ENCODE measurements at regions not wholly inside any gene's neighbourhood (a gene's known extent, or its start where the extent isn't known, plus 50 kb on each side); places are given as distances from the start of the nearest gene placed in this dataset.

GRCh38 chr15:95446854-95447253, 883.6 kb upstream of the NR2F2 start:
- 51% methylated on average over 2 of the region's 2 CpGs for WGBS
- H3K4me3 ChIP-seq: no peak overlapping the region
- H3K9me3 ChIP-seq: no peaks in the 10 kb centered on the region
- no peaks in the 10 kb centered on the region for H3K4me1 ChIP-seq
- no peak for TF ChIP-seq POLR2AphosphoS5 (IDR thresholded peaks at IDR 0.05)
- TF ChIP-seq CTCF (IDR thresholded peaks at IDR 0.05): no peak
- H3K27ac ChIP-seq: no peak overlapping the region
- H3K36me3 ChIP-seq: no peaks in the 10 kb centered on the region
- no peak for DNase-seq (ENCODE audit: low spot score in 2 of 2)
- no peaks in the 10 kb centered on the region for H3K27me3 ChIP-seq

DNA sequence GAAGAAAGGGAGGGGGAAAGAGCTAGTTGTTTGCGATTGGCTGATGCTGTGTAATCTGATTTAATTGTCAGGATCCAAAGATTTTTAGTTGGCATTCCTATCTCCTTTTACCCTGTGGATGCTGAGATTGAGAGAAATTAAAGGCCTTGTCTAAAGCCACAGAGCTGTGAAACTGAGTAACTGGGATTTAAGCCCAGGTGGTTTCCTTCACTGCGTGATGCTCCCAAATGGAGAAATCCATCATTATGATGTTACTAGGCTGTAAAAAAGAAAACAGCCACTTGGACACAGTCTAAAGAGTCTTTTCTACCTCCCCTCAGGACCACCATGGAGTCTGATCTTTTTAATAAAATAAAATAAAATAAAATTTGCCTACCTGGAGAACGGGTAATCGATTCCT, 883.0 kb upstream of the NR2F2 start:
- Histone ChIP-seq H3K9me3 (no peaks in the 10 kb centered on the region), H3K4me1 (no peaks in the 10 kb centered on the region), H3K4me3 (no peak overlapping the region), H3K27me3 (no peaks in the 10 kb centered on the region), H3K36me3 (no peaks in the 10 kb centered on the region), H3K27ac (no peak overlapping the region)
- TF ChIP-seq CTCF (IDR thresholded peaks at IDR 0.05) (no peak), POLR2A (IDR thresholded peaks at IDR 0.05) (no peak), EP300 (IDR thresholded peaks at IDR 0.05) (no peak), POLR2AphosphoS5 (IDR thresholded peaks at IDR 0.05) (no peak)
- 94% methylated on average over 4 of the region's 4 CpGs for WGBS
- DNase-seq (ENCODE audit: low spot score in 2 of 2): no peak

GRCh38 chr15:95448531-95449229, 881.8 kb upstream of the NR2F2 start:
- no peak for DNase-seq (ENCODE audit: low spot score in 2 of 2)
- no peak overlapping the region for H3K27ac ChIP-seq
- H3K9me3 ChIP-seq: no peaks in the 10 kb centered on the region
- no peak overlapping the region for H3K4me3 ChIP-seq
- no peaks in the 10 kb centered on the region for H3K4me1 ChIP-seq
- 79% methylated on average over 2 of the region's 2 CpGs for WGBS
- H3K36me3 ChIP-seq: no peaks in the 10 kb centered on the region
- no peaks in the 10 kb centered on the region for H3K27me3 ChIP-seq
- no peak for TF ChIP-seq POLR2A (IDR thresholded peaks at IDR 0.05)
- TF ChIP-seq EP300 (IDR thresholded peaks at IDR 0.05): no peak
- no peak for TF ChIP-seq CTCF (IDR thresholded peaks at IDR 0.05)
- TF ChIP-seq POLR2AphosphoS5 (IDR thresholded peaks at IDR 0.05): no peak

GRCh38 chr15:95449230-95449628, 881.3 kb upstream of the NR2F2 start:
- H3K27ac ChIP-seq: no peak overlapping the region
- H3K4me3 ChIP-seq: no peak overlapping the region
- no peaks in the 10 kb centered on the region for H3K36me3 ChIP-seq
- H3K9me3 ChIP-seq: no peaks in the 10 kb centered on the region
- WGBS: 88% methylated on average over 2 of the region's 2 CpGs
- H3K4me1 ChIP-seq: no peaks in the 10 kb centered on the region
- DNase-seq (ENCODE audit: low spot score in 2 of 2): no peak
- no peaks in the 10 kb centered on the region for H3K27me3 ChIP-seq
- no peak for TF ChIP-seq CTCF (IDR thresholded peaks at IDR 0.05)
- no peak for TF ChIP-seq EP300 (IDR thresholded peaks at IDR 0.05)
- no peak for TF ChIP-seq POLR2A (IDR thresholded peaks at IDR 0.05)
- TF ChIP-seq POLR2AphosphoS5 (IDR thresholded peaks at IDR 0.05): no peak

- Histone ChIP-seq H3K27me3 (no peaks in the 10 kb centered on the region), H3K27ac (no peak overlapping the region), H3K36me3 (no peaks in the 10 kb centered on the region), H3K9me3 (no peaks in the 10 kb centered on the region), H3K4me1 (no peaks in the 10 kb centered on the region), H3K4me3 (no peak overlapping the region)
- TF ChIP-seq POLR2AphosphoS5 (IDR thresholded peaks at IDR 0.05) (no peak), POLR2A (IDR thresholded peaks at IDR 0.05) (no peak), EP300 (IDR thresholded peaks at IDR 0.05) (no peak), CTCF (IDR thresholded peaks at IDR 0.05) (no peak)
- 56% methylated on average over 1 of the region's 1 CpG for WGBS
- DNase-seq (ENCODE audit: low spot score in 2 of 2): no peak
Measured at GRCh38 chr15:95450413-95450812, 880.1 kb upstream of the NR2F2 start.

All from suprapubic skin (tissue), 4 donors.